Chondrocyte (in vitro differentiated cells): ENCODE measurements at regions not wholly inside any gene's neighbourhood (a gene's known extent, or its start where the extent isn't known, plus 50 kb on each side); places are given as distances from the start of the nearest gene placed in this dataset.
"Not testable (repeated sequence)": the region's sequence is repeated elsewhere in the genome, so short reads cannot be mapped to it uniquely, and the experiment has no call there.

Experiments used
- DNase-seq: peaks from one replicate; pipeline ENCODE4 v3.0.0; 2021; ENCODE audit warnings: mixed read lengths, low spot score
- H3K27ac Mint-ChIP-seq: one replicate; pipeline ENCODE4 v1.8.0; 2021; ENCODE audit warnings: mild to moderate bottlenecking, moderate library complexity, mixed read lengths; ENCODE audit not compliant: unreplicated experiment
- H3K27me3 Mint-ChIP-seq: 2 replicates; pipeline ENCODE4 v1.8.0; 2021; ENCODE audit warnings: low read depth, mixed read lengths
- H3K36me3 Mint-ChIP-seq: 2 replicates; pipeline ENCODE4 v1.8.0; 2021; ENCODE audit warnings: low read depth, mixed read lengths
- H3K4me1 Mint-ChIP-seq: 2 replicates; pipeline ENCODE4 v1.8.0; 2021; ENCODE audit warnings: low read depth, mild to moderate bottlenecking, mixed read lengths
- H3K4me3 Mint-ChIP-seq: one replicate; pipeline ENCODE4 v1.8.0; 2021; ENCODE audit warnings: mild to moderate bottlenecking, moderate library complexity, mixed read lengths; ENCODE audit not compliant: unreplicated experiment
- H3K9me3 Mint-ChIP-seq: 2 replicates; pipeline ENCODE4 v1.8.0; 2021; ENCODE audit warnings: low read depth, mixed read lengths
- CTCF ChIP-seq: fragments of 200-600 bp; sonication (generic); IDR thresholded peaks from 2 replicates; pipeline ENCODE4 v1.5.0; 2021; ENCODE audit warnings: antibody characterized with exemption, mild to moderate bottlenecking, moderate library complexity

DNA sequence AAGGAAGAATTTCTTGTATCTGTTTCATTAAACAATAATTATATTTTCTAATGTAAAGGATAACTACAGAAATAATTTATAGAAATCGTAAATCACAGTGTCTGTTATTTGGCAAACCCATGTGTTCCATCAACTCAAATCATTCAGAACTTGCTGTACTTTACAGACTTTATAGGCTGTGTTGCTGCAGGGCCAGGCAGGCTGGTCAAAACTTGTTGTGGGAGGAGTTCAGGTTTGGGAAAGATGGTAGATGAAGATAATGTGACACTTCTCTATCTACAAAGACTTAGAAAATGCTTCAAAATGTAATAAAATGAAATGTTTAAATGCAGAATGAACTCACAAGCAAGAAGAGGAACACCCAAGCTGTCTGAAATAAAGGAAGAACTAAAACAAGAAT lies 183.4 kb downstream of the SEMA6D start:
- Mint-ChIP-seq H3K27ac (no peak overlapping the region), H3K4me3 (no peak overlapping the region), H3K27me3 (peaks cover 8% of the 10 kb centered on the region), H3K36me3 (peaks cover 2% of the 10 kb centered on the region), H3K4me1 (no peaks in the 10 kb centered on the region), H3K9me3 (peaks cover 15% of the 10 kb centered on the region)
- TF ChIP-seq CTCF = no peak
- no peak for DNase-seq

DNA sequence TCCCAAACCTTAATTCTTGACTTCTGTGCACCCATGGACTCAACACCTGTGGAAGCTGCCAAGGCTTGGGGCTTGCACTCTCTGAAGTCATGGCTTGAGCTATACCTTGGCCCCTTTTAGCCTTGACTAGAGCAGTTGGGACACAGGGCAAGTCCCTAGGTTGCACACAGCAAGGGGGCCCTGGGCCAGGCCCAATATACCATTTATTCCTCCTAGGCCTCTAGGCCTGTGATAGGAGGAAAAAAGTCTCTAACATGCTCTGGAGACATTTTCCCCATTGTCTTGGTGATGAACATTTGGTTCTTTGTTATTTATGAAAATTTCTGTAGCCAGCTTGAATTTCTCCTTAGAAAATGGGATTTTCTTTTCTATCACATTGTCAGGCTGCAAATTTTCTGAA lies 186.1 kb downstream of the SEMA6D start:
- H3K27me3 Mint-ChIP-seq = peaks cover 7% of the 10 kb centered on the region
- DNase-seq = no peak
- H3K36me3 Mint-ChIP-seq = peaks cover 2% of the 10 kb centered on the region
- H3K27ac Mint-ChIP-seq = no peak overlapping the region
- TF ChIP-seq CTCF = no peak
- no peaks in the 10 kb centered on the region for H3K4me1 Mint-ChIP-seq
- H3K9me3 Mint-ChIP-seq = peaks cover 15% of the 10 kb centered on the region
- H3K4me3 Mint-ChIP-seq = no peak overlapping the region

- no peak overlapping the region for H3K4me3 Mint-ChIP-seq
- peaks cover 8% of the 10 kb centered on the region for H3K9me3 Mint-ChIP-seq
- no peak for DNase-seq
- H3K27ac Mint-ChIP-seq = no peak overlapping the region
- H3K27me3 Mint-ChIP-seq = peaks cover 2% of the 10 kb centered on the region
- no peak for TF ChIP-seq CTCF
- H3K4me1 Mint-ChIP-seq = no peaks in the 10 kb centered on the region
- H3K36me3 Mint-ChIP-seq = no peaks in the 10 kb centered on the region
Observed at GRCh38 chr15:47908486-47908885, 191.2 kb downstream of the SEMA6D start.

GRCh38 chr15:47908950-47909670 lies 191.8 kb downstream of the SEMA6D start:
- no peak overlapping the region for H3K27ac Mint-ChIP-seq
- no peak overlapping the region for H3K4me3 Mint-ChIP-seq
- no peak for DNase-seq
- no peaks in the 10 kb centered on the region for H3K36me3 Mint-ChIP-seq
- peaks cover 3% of the 10 kb centered on the region for H3K9me3 Mint-ChIP-seq
- no peak for TF ChIP-seq CTCF
- peaks cover 2% of the 10 kb centered on the region for H3K27me3 Mint-ChIP-seq
- H3K4me1 Mint-ChIP-seq = no peaks in the 10 kb centered on the region

- H3K4me1 Mint-ChIP-seq, DNase-seq, H3K9me3 Mint-ChIP-seq, H3K27ac Mint-ChIP-seq, H3K4me3 Mint-ChIP-seq, H3K36me3 Mint-ChIP-seq, H3K27me3 Mint-ChIP-seq: not testable (repeated sequence)
Observed at GRCh38 chr15:47912910-47913309, 195.6 kb downstream of the SEMA6D start.

- Mint-ChIP-seq H3K27ac (no peak overlapping the region), H3K4me3 (no peak overlapping the region), H3K9me3 (no peaks in the 10 kb centered on the region), H3K36me3 (no peaks in the 10 kb centered on the region), H3K27me3 (peaks cover 14% of the 10 kb centered on the region), H3K4me1 (no peaks in the 10 kb centered on the region)
- no peak for TF ChIP-seq CTCF
- DNase-seq = no peak
Observed at GRCh38 chr15:47917881-47918280, 200.6 kb downstream of the SEMA6D start.
